HCT116 (cell line): ENCODE measurements at regions not wholly inside any gene's neighbourhood (a gene's known extent, or its start where the extent isn't known, plus 50 kb on each side); places are given as distances from the start of the nearest gene placed in this dataset.

Experiments
- FOSL1 ChIP-seq: IDR thresholded peaks from 2 replicates; pipeline ENCODE4 v1.6.1; 2012; ENCODE audit warnings: low read depth
- POLR2A ChIP-seq: IDR thresholded peaks from 2 replicates; pipeline ENCODE4 v1.7.0; 2011; ENCODE audit warnings: borderline replicate concordance; ENCODE audit not compliant: insufficient read depth, insufficient read length; ENCODE audit errors: extremely low read depth
- POLR2AphosphoS5 ChIP-seq: IDR thresholded peaks from 2 replicates; pipeline ENCODE4 v1.6.1; 2011; ENCODE audit warnings: mild to moderate bottlenecking, low read depth, low read length, moderate library complexity
- ZFX ChIP-seq: fragments of 450-650 bp; IDR thresholded peaks from 2 replicates; pipeline ENCODE4 v1.6.1; 2017
- TF ChIP-seq, protein P1 (sequence below), 3 experiments: fragments of 200-600 bp in 1 of 3; sonication (generic) in 1 of 3; IDR thresholded peaks in 2 of 3; conservative IDR thresholded peaks in 1 of 3; 2 replicates each; pipeline ENCODE4 v1.5.1; 2012 to 2017; ENCODE audit warnings: low read depth in 2 of 3, low read length in 2 of 3, antibody characterized with exemption in 1 of 3, borderline replicate concordance in 1 of 3, control low read depth in 1 of 3, mild to moderate bottlenecking in 1 of 3, mixed read lengths in 1 of 3, mixed run types in 1 of 3, moderate library complexity in 1 of 3; ENCODE audit not compliant: insufficient read depth in 1 of 3

DNA sequence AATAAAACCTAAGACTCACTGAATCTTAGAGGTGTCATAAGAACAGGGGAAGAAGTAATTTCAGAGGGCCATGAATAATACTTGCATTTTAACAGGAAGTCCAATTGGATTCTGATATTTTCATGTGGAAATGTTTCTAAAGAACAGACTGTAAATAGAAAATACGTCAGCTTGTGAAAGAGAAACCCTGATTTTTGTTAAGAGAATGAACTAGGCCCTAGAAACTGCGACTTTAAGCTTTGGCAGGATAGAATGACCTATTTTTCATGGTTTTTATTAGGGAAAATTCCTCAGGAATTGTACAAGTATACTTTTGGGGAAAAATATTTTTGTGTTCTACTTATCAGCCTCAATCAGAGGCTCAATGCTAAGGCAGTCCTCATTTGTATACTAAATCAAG is 215.5 kb upstream of the ACTBL2 start:
- TF ChIP-seq ZFX (no peak), POLR2A (no peak), POLR2AphosphoS5 (no peak), FOSL1 (no peak)
- TF ChIP-seq, protein P1, sequence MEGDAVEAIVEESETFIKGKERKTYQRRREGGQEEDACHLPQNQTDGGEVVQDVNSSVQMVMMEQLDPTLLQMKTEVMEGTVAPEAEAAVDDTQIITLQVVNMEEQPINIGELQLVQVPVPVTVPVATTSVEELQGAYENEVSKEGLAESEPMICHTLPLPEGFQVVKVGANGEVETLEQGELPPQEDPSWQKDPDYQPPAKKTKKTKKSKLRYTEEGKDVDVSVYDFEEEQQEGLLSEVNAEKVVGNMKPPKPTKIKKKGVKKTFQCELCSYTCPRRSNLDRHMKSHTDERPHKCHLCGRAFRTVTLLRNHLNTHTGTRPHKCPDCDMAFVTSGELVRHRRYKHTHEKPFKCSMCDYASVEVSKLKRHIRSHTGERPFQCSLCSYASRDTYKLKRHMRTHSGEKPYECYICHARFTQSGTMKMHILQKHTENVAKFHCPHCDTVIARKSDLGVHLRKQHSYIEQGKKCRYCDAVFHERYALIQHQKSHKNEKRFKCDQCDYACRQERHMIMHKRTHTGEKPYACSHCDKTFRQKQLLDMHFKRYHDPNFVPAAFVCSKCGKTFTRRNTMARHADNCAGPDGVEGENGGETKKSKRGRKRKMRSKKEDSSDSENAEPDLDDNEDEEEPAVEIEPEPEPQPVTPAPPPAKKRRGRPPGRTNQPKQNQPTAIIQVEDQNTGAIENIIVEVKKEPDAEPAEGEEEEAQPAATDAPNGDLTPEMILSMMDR (IDR thresholded peaks at IDR 0.05 in 2 of 3, conservative IDR thresholded peaks at IDR 0.05 in 1 of 3; ENCODE audit: borderline replicate concordance in 1 of 3, insufficient read depth in 1 of 3, low read depth in 2 of 3, low read length in 2 of 3) = no peak
